ENCODE measurements at regions not wholly inside any gene's neighbourhood (a gene's known extent, or its start where the extent isn't known, plus 50 kb on each side); places are given as distances from the start of the nearest gene placed in this dataset.

- Histone ChIP-seq H3K9me3 (ENCODE audit: low read length) (no peaks in the 10 kb centered on the region), H3K9ac (ENCODE audit: low read length) (no peak overlapping the region), H3F3A (ENCODE audit: insufficient read depth, low read length, poor library complexity, severe bottlenecking) (no peaks in the 10 kb centered on the region), H3K4me2 (ENCODE audit: low read length) (no peak overlapping the region), H3K9me2 (ENCODE audit: insufficient read depth, low read length) (no peaks in the 10 kb centered on the region), H3K36me3 (ENCODE audit: insufficient read depth, low read length) (no peaks in the 10 kb centered on the region), H3K79me2 (replicated peaks; ENCODE audit: insufficient read depth, low read length) (no peaks in the 10 kb centered on the region), H4K20me1 (ENCODE audit: insufficient read depth) (no peaks in the 10 kb centered on the region), H3K4me3 (ENCODE audit: low read length) (no peak overlapping the region), H2AFZ (ENCODE audit: low read depth, low read length) (no peak overlapping the region), H3K27ac (ENCODE audit: low read length) (no peak overlapping the region), H3K27me3 (ENCODE audit: insufficient read depth, low read depth, low read length) (no peaks in the 10 kb centered on the region)
- no peak for TF ChIP-seq REST (IDR thresholded peaks at IDR 0.05; ENCODE audit: borderline replicate concordance)
These were observed 172.2 kb upstream of the SNX2 start for GRCh38 chr5:122602700-122603099.

GRCh38 chr5:122605236-122605635 is 169.6 kb upstream of the SNX2 start:
- H4K20me1 ChIP-seq (ENCODE audit: insufficient read depth): no peaks in the 10 kb centered on the region
- H3K9me3 ChIP-seq (ENCODE audit: low read length): no peaks in the 10 kb centered on the region
- no peaks in the 10 kb centered on the region for H3K9me2 ChIP-seq (ENCODE audit: insufficient read depth, low read length)

More at GRCh38 chr5:122605236-122605635, 169.6 kb upstream of the SNX2 start:
- no peak overlapping the region for H3K4me2 ChIP-seq (ENCODE audit: low read length)
- H3K27ac ChIP-seq (ENCODE audit: low read length): no peak overlapping the region
- H3F3A ChIP-seq (ENCODE audit: insufficient read depth, low read length, poor library complexity, severe bottlenecking): no peaks in the 10 kb centered on the region
- H2AFZ ChIP-seq (ENCODE audit: low read depth, low read length): no peak overlapping the region
- H3K4me3 ChIP-seq (ENCODE audit: low read length): no peak overlapping the region
- H3K27me3 ChIP-seq (ENCODE audit: insufficient read depth, low read depth, low read length): no peaks in the 10 kb centered on the region
- H3K79me2 ChIP-seq (replicated peaks; ENCODE audit: insufficient read depth, low read length): no peaks in the 10 kb centered on the region
- H3K9ac ChIP-seq (ENCODE audit: low read length): no peak overlapping the region
- TF ChIP-seq EZH2 (IDR thresholded peaks at IDR 0.05; ENCODE audit: borderline replicate concordance, insufficient read depth, low read length, poor library complexity, severe bottlenecking) (no peak), CTCF (IDR thresholded peaks at IDR 0.05; ENCODE audit: poor library complexity, severe bottlenecking) (no peak), MXI1 (conservative IDR thresholded peaks at IDR 0.05; ENCODE audit: poor library complexity, severe bottlenecking) (no peak), EP300 (conservative IDR thresholded peaks at IDR 0.05; ENCODE audit: poor library complexity, severe bottlenecking) (no peak), POLR2AphosphoS5 (IDR thresholded peaks at IDR 0.05) (no peak), RAD21 (conservative IDR thresholded peaks at IDR 0.05) (no peak), TAF1 (IDR thresholded peaks at IDR 0.05; ENCODE audit: low read depth) (no peak), SMC3 (conservative IDR thresholded peaks at IDR 0.05; ENCODE audit: poor library complexity) (no peak), REST (IDR thresholded peaks at IDR 0.05; ENCODE audit: borderline replicate concordance) (no peak)
- H3K36me3 ChIP-seq (ENCODE audit: insufficient read depth, low read length): no peaks in the 10 kb centered on the region

Data from neural cell (in vitro differentiated cells).